Astrocyte (in vitro differentiated cells and primary cell): ENCODE measurements at regions not wholly inside any gene's neighbourhood (a gene's known extent, or its start where the extent isn't known, plus 50 kb on each side); places are given as distances from the start of the nearest gene placed in this dataset.

Experiments
- CTCF ChIP-seq: IDR thresholded peaks from 2 replicates; pipeline ENCODE4 v1.5.1; 2011; ENCODE audit warnings: low read depth, mild to moderate bottlenecking, inconsistent platforms, low read length, moderate library complexity; ENCODE audit not compliant: insufficient read depth
- EZH2 ChIP-seq: IDR thresholded peaks from 2 replicates; pipeline ENCODE4 v1.6.1; 2012; ENCODE audit warnings: mild to moderate bottlenecking, low read length, inconsistent platforms; ENCODE audit not compliant: insufficient read depth

DNA sequence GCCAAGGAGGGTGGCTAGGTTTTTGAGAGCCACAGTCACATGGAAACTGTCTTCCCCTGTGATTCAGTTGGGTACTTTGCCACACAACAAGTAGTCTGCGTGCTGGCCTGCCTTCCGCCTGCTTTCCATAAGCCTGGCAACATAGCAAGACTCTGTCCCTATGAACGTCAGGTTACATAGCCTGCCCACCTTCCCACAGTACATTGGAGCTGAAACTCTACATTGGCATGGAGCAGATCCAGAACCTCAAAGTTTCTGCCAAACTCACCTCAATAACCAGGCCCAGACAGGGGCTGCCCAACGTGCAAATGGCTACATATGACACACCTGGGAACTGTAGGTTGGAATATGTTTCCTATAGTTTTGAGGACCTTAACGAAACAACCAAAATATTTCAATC is 140.6 kb upstream of the PRICKLE2 start:
- no peak for TF ChIP-seq CTCF
- TF ChIP-seq EZH2: no peak
